Thymus (tissue), 11 donors: ENCODE measurements at regions not wholly inside any gene's neighbourhood (a gene's known extent, or its start where the extent isn't known, plus 50 kb on each side); places are given as distances from the start of the nearest gene placed in this dataset.

Experiments
- DNase-seq, 9 donors: peaks; one replicate each; pipeline ENCODE4 v3.0.0-alpha.2; 2013; ENCODE audit warnings: low spot score in 9 of 9, low read depth in 6 of 9, missing footprints in 1 of 9
- H3K27ac ChIP-seq, 2 donors: one replicate each; pipeline ENCODE4 v1.5.1; 2013; ENCODE audit warnings: control low read depth in 1 of 2, low read depth in 1 of 2, low read length in 1 of 2, mild to moderate bottlenecking in 1 of 2, moderate library complexity in 1 of 2
- H3K27me3 ChIP-seq, 2 donors: one replicate each; pipeline ENCODE4 v1.5.1; 2013; ENCODE audit warnings: low read length in 1 of 2; ENCODE audit not compliant: control insufficient read depth in 2 of 2, insufficient read depth in 1 of 2
- H3K36me3 ChIP-seq, 2 donors: one replicate each; pipeline ENCODE4 v1.5.1; 2013; ENCODE audit warnings: low read length in 1 of 2, mild to moderate bottlenecking in 1 of 2, moderate library complexity in 1 of 2; ENCODE audit not compliant: control insufficient read depth in 2 of 2, insufficient read depth in 2 of 2
- H3K4me1 ChIP-seq, 2 donors: one replicate each; pipeline ENCODE4 v1.5.1; 2013; ENCODE audit warnings: low read length in 2 of 2; ENCODE audit not compliant: control insufficient read depth in 2 of 2, insufficient read depth in 2 of 2
- H3K4me3 ChIP-seq, 2 donors: one replicate each; pipeline ENCODE4 v1.5.1; 2013; ENCODE audit warnings: low read length in 2 of 2, control low read depth in 1 of 2, mild to moderate bottlenecking in 1 of 2
- H3K9me3 ChIP-seq, 2 donors: one replicate each; pipeline ENCODE4 v1.5.1; 2013; ENCODE audit warnings: low read length in 1 of 2, mild to moderate bottlenecking in 1 of 2; ENCODE audit not compliant: control insufficient read depth in 2 of 2, insufficient read depth in 1 of 2
- WGBS: extraction: QIAGEN DNeasy Blood & Tissue Kit; methylation state at CpG from one replicate; pipeline ENCODE4 v1.1.7; 2013; 5-methylcytosine and 5-hydroxymethylcytosine counted together
- donor health status: healthy.

DNA sequence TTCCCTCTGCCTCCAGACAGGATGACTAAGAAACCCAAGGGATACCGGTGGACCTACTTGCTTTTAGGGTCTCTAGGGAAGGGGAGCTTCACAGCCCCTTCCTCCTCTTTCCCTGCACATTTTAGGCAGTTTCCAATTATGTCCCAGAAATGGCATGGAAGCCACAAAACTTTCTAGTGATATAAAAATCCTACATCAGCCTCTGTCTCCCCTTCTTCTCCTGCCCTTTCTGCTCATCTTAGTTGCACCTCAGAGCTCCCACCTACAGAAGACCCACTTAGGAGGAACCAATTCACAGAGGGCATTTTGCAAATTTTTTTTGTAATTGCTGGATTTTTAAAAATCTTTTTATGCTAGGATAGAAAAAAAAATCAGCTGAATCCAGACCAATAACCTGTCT is 263.1 kb downstream of the TNS1 start:
- no peaks in the 10 kb centered on the region for H3K9me3 ChIP-seq
- WGBS: 97% methylated on average over 1 of the region's 1 CpG
- DNase-seq: no peak
- H3K4me3 ChIP-seq: no peak overlapping the region
- no peaks in the 10 kb centered on the region for H3K27me3 ChIP-seq
- H3K27ac ChIP-seq: no peak overlapping the region
- H3K4me1 ChIP-seq: peaks cover 0 to 2% of the 10 kb centered on the region in 2 donors
- H3K36me3 ChIP-seq: no peaks in the 10 kb centered on the region

DNA sequence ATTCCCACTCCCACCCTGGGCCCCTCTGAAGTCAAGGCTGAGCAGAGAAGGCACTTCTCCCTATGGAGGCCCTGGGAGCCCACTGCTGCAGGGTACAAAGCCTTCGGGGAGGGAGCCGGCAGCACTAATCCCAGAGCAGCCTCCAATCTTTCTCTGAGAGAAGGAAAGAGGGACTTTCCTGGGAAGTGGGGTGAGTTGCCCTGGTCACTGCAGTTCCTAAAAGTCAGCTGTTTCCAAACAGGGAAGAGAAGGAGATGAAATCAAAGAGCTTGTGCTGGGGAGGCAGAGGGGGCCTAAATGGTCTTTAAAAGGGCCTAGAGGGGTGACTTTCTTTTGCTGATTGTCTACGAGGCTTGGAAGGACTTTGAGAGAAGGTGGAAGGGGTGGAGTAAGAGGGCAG is 264.7 kb downstream of the TNS1 start:
- 90% methylated on average over 3 of the region's 3 CpGs for WGBS
- Histone ChIP-seq H3K36me3 (no peaks in the 10 kb centered on the region), H3K4me3 (no peak overlapping the region), H3K27me3 (no peaks in the 10 kb centered on the region), H3K27ac (no peak overlapping the region), H3K4me1 (peaks cover 0 to 2% of the 10 kb centered on the region in 2 donors), H3K9me3 (no peaks in the 10 kb centered on the region)
- no peak for DNase-seq

DNA sequence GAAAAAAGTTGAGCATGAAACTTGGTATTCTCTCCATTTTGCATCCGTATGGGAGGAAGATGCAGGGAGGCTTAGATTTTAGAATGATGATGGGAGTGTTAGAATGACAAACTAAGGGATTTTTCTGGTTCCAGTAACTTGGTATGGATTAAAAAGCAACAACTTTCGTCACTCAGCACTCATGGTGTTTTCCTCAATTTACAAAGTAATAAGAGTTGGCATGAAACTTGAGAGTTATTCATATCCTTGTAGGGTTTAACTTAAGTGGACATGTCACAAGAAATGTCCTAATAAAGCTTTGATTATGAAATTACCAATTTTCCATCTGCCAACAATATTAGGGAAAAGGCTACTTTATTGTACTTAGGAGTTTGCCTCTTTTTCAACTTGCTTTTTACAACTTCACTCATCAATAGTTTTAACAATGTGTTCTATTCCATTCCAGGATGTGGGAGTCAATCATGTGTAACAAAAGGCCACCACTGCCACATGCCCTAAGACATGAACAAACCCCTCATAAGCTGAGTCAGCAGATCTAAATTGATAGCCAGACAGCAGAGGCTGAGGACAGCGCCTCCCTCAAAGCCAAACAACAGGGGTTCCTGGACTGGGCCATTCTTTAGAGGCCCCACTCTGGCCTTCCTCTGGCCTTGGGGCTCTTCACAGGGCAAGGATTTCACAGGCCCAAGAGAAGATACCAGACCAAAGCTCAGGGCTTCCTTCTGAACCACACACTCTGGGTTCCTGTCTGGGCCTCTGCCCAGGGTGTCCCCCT is 265.8 kb downstream of the TNS1 start:
- no peaks in the 10 kb centered on the region for H3K9me3 ChIP-seq
- 95% methylated on average over 3 of the region's 3 CpGs for WGBS
- no peaks in the 10 kb centered on the region for H3K36me3 ChIP-seq
- H3K27ac ChIP-seq: no peak overlapping the region
- no peak for DNase-seq
- H3K4me3 ChIP-seq: no peak overlapping the region
- peaks cover 0 to 2% of the 10 kb centered on the region in 2 donors for H3K4me1 ChIP-seq
- H3K27me3 ChIP-seq: no peaks in the 10 kb centered on the region

DNA sequence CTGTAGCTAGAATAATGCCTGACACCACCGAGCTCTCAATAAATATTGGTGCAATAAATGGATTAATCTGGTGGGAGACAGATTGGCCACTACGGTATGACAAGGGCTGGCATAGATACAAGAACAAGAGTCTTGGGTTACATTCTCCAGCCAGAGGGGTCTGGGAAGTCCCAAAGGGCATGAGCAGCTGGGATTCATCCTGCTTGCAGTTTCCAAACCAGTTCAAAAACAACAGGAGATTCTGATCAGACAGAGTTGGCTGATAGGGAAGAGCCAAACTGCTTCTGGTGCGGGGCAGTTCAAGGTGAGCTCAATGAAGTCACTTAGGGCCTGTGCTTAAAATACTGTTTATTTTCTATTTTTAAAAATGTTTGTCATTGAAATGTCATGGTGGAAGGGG is 266.9 kb downstream of the TNS1 start:
- 97% methylated on average over 3 of the region's 3 CpGs for WGBS
- DNase-seq: no peak
- no peaks in the 10 kb centered on the region for H3K36me3 ChIP-seq
- no peaks in the 10 kb centered on the region for H3K27me3 ChIP-seq
- H3K4me1 ChIP-seq: peaks cover 0 to 2% of the 10 kb centered on the region in 2 donors
- H3K27ac ChIP-seq: no peak overlapping the region
- no peak overlapping the region for H3K4me3 ChIP-seq
- no peaks in the 10 kb centered on the region for H3K9me3 ChIP-seq

DNA sequence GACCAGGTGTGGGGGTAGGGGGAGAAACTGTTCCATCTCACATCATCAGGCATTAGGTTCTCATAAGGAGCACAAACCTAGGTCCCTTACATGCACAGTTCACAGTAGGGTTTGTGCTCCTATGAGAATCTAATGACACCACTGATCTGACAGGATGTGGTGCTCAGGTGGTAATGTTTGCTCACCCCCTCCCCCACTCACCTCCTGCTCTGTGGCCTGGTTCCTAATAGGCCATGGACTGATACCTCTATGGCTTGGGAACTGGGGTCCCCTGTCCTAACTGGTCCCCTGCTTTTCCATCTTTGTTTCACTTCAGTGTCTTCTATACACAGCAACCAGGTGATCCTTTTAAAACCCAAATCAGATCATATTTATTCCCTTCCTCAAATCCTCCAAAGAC is 267.8 kb downstream of the TNS1 start:
- H3K4me3 ChIP-seq: no peak overlapping the region
- no peak overlapping the region for H3K27ac ChIP-seq
- H3K9me3 ChIP-seq: no peaks in the 10 kb centered on the region
- H3K4me1 ChIP-seq: no peaks in the 10 kb centered on the region
- no peaks in the 10 kb centered on the region for H3K27me3 ChIP-seq
- no peaks in the 10 kb centered on the region for H3K36me3 ChIP-seq
- DNase-seq: peak in 1 of 9 donors; percentile 38

DNA sequence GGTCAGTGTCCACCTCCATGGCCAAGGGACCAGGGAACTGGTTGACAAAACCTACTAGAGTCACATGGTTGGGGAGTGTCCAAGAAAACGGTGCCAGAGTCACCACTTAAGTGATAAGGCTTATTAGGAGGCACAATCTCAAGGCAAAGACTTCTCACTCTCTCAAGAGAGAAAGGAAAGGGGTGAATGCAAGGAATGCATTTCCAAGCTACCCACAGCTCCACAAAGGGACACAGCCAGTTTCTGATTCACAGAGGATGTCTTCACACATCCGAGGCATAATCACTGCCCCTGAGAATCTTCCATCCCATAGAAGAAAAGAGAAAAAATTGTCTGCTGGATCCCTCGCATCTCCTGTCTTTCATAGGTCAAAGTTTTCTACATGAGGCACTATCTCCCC is 269.3 kb downstream of the TNS1 start:
- Histone ChIP-seq H3K27ac (no peak overlapping the region), H3K4me1 (no peaks in the 10 kb centered on the region), H3K36me3 (no peaks in the 10 kb centered on the region), H3K9me3 (no peaks in the 10 kb centered on the region), H3K27me3 (no peaks in the 10 kb centered on the region), H3K4me3 (no peak overlapping the region)
- WGBS: 83% methylated on average over 3 of the region's 3 CpGs
- no peak for DNase-seq

DNA sequence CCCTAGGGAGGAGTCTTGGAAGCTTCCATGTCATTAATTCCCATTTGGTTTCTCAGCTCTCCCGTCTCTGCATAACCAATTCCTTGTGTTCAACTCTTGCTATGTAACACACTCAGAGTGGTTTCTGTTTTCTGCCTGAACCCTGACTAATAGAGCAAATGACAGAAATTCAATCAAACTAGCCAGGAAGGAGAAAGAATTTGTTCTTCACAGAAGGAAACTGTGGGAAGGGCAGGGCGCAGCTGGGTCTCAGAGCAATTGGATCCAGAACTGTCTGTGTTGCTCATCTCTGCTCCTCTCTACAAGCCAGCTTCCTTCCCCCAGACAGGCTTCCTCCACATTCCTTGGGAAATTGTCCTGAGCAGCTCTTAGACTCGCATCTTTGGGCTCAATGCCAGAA is 269.8 kb downstream of the TNS1 start:
- H3K4me3 ChIP-seq: no peak overlapping the region
- H3K27ac ChIP-seq: no peak overlapping the region
- no peaks in the 10 kb centered on the region for H3K9me3 ChIP-seq
- H3K4me1 ChIP-seq: no peaks in the 10 kb centered on the region
- DNase-seq: no peak
- 90% methylated on average over 3 of the region's 3 CpGs for WGBS
- no peaks in the 10 kb centered on the region for H3K36me3 ChIP-seq
- no peaks in the 10 kb centered on the region for H3K27me3 ChIP-seq

DNA sequence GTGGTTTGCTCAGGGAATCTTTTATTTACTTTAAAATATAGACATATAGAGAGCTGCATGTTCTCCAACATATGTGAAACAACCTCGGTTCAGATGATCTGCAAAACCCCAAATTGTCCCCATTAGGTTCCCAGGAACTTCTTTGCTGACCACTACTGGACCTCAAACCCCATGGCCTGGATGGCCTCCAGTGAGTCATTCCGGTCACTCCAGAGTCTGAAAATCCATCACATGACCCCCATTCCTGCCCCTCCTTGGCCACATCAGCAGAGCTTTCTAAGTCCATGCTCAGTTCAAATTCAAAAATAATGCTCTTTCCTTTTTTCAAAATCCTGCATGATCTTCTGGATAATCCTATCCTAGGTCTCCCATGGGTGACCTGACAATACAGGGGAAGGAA is 271.0 kb downstream of the TNS1 start:
- Histone ChIP-seq H3K4me1 (no peaks in the 10 kb centered on the region), H3K4me3 (no peak overlapping the region), H3K9me3 (no peaks in the 10 kb centered on the region), H3K36me3 (no peaks in the 10 kb centered on the region), H3K27ac (no peak overlapping the region), H3K27me3 (no peaks in the 10 kb centered on the region)
- 92% methylated on average over 2 of the region's 2 CpGs for WGBS
- no peak for DNase-seq

DNA sequence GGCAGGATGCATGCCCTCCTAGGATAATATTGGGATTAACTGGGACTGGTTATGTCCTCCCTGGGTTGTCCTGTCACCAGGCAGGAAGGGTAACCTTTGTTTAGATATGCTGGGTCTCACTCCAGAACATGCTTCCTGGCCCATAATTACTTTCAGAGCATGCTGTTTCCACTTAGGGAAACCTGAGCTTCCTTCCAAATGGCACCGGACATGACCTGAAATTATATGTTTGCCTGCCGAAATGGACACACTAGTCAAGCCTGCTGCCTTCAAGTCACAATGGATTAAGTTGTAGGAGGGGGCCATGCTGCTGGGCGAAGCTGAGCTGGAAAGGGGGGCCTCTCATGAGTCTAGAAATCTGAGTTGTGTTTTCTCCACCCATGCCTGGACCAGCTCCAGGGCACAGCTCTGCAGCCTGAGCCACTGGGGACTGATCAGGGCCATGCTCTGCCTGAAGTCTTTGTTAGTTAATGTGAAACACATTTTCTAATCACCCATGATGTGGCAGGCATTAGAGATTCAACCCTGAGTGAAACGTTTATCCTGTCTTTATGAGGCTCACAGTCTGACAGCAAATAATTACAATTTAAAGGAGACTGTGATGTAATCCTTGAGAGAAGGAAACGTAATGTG is 273.3 kb downstream of the TNS1 start:
- Histone ChIP-seq H3K9me3 (no peaks in the 10 kb centered on the region), H3K27ac (no peak overlapping the region), H3K27me3 (no peaks in the 10 kb centered on the region), H3K36me3 (no peaks in the 10 kb centered on the region), H3K4me3 (no peak overlapping the region), H3K4me1 (no peaks in the 10 kb centered on the region)
- 78% methylated on average over 5 of the region's 5 CpGs for WGBS
- no peak for DNase-seq
